GM12873 (cell line): ENCODE measurements at regions not wholly inside any gene's neighbourhood (a gene's known extent, or its start where the extent isn't known, plus 50 kb on each side); places are given as distances from the start of the nearest gene placed in this dataset.

Source experiments
- CTCF ChIP-seq: IDR thresholded peaks from 2 replicates; pipeline ENCODE4 v1.5.1; 2012; ENCODE audit warnings: low read depth, mild to moderate bottlenecking, moderate library complexity, low read length, control low read depth; ENCODE audit not compliant: insufficient read depth; ENCODE audit errors: missing control alignments

DNA sequence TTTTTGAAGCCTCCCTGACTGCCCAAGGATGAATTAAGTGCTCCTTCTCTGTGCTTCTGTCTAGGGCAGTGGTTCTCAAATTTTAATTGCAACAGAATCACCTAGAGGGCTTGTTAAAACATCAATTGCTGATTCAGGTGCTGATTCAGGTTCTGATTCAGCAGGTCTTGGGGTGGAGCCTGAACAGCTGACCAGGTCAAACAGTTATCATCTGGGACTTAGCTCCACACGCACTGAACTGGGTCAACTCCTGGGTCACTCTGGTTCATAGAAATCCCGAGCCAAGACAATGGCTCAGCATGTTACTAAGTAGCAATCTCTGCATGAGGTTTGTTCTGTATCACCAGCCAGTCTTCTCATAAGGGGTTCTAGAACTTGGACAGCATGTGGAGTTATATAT is 192.3 kb downstream of the GJA1 start:
- TF ChIP-seq CTCF: no peak

DNA sequence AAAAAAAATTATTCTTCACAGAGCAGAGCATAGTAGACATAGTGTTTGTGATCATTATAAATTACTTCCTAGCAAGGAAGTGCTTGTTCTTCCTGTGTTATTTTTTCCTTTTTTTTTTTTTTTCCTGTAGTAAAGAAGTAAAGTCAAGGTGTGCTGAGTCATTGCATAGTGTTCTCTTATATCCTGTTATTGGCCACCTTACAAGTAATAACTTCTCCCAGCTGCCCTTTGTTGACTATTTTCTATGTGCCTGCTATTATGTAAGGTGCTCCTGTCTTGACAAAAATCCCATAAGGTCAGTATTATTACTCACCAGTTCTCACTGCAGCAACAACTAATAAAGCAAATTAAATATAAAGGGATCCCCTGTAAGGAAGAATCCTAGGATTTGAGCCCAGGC is 195.3 kb downstream of the GJA1 start:
- TF ChIP-seq CTCF: no peak

DNA sequence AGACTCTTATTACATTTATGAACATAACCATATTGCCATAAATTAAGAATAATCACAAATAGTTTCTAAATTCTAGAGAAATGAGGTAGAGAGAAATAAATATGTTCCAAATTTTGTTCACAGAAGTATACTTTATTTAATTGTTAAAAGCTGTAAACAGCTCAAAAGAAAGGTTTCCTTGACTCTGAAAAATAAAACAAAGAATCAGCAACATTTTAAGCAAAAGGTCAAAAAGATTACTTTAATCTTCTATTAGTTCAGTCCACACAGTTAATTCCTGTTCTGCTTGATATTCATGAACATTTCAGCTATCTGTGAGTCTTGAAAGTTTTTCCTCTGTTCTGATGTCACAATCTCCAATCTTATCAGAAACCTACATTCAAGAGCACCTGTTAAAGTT is 197.9 kb downstream of the GJA1 start:
- TF ChIP-seq CTCF: no peak

DNA sequence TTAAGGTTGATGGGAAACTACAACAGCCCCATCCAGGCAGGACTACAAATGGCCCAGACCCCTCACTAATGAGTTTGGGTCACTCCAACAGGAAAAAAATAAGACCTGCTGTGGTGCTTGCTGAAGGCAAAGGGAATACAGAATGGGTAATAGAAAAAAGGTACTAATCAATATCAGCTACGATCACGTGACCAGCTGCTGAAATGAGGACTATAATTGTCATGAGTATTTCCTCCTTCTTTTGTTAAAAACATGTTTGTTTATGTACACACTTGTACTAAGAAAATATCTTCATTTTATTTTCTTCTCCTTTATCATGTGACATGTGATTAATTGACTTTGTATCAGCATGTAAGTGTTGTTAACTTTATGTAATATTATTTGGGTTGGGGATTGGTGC is 199.9 kb downstream of the GJA1 start:
- no peak for TF ChIP-seq CTCF

DNA sequence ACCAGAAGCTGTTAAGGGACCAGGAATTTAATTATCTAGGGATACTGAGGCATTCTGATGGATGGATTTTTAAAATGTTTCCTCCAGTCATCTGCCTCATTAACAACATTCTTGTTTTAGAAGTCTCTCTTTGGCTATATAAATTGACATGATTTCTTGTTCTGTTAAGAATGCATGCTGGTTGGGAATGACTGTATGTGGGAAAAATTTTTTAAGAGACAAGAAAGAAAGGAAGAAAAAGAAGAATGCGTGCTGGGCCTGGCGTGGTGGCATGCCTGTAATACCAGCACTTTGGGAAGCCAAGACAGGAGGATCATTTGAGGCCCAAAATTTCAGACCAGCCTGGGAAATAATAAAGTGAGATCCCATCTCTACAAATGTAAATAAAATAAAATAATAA is 203.6 kb downstream of the GJA1 start:
- no peak for TF ChIP-seq CTCF

GRCh38 chr6:121641158-121641557 is 205.7 kb downstream of the GJA1 start:
- no peak for TF ChIP-seq CTCF

GRCh38 chr6:121645100-121645745 is 209.8 kb downstream of the GJA1 start:
- TF ChIP-seq CTCF: no peak
